ENCODE measurements at regions not wholly inside any gene's neighbourhood (a gene's known extent, or its start where the extent isn't known, plus 50 kb on each side); places are given as distances from the start of the nearest gene placed in this dataset.

DNA sequence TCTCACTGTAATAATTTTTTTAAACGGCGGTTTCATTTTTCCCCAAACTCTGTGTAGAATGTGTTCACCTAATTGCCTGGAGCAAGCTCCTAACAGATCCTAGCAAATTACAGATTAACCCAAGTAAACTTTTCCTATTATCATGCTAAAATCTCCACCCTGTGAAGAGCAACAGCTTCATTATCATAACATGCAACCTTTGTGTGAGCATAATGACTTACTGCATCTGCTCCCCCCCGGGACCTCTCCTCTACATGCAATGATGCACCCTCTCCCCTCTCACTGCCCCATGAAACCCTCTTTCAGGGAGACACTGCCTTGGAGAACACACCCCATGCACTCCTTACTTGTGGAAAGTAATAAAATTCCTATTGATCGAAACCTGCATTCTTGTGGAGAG, 717.0 kb upstream of the TMPRSS15 start:
- no peak overlapping the region for H3K4me3 ChIP-seq (replicated peaks in 1 of 3; ENCODE audit: insufficient read depth in 1 of 3, low read depth in 1 of 3, low read length in 3 of 3)
- dilution Hi-C loops (cut with MboI; ENCODE audit: extremely low pct_ligation_motif_present, low sequenced_read_pairs) (no loop called here), intact Hi-C loops (cut with micrococcal nuclease) (no loop called here)
- no peaks in the 10 kb centered on the region for H3K36me3 ChIP-seq (ENCODE audit: control insufficient read depth in 2 of 2, extremely low read depth in 1 of 2, insufficient read depth in 2 of 2, low read length in 2 of 2)
- ChIA-PET CTCF (interaction anchor here (0.6 to 0.7 kb wide), 2 partner anchors 38 to 45 kb away, joined by 3 read pairs; no protein-coding TSS in a partner anchor), POLR2A (no interaction called here)
- no peak for FAIRE-seq
- no peaks in the 10 kb centered on the region for H3K27me3 ChIP-seq (ENCODE audit: control insufficient read depth in 2 of 2, insufficient read depth in 2 of 2, low read length in 2 of 2)
- no peaks in the 10 kb centered on the region for H3K4me1 ChIP-seq (ENCODE audit: control insufficient read depth, extremely low read depth, insufficient read depth, low read length)
- no peak overlapping the region for H3K4me2 ChIP-seq (ENCODE audit: insufficient read depth, low read length)
- no peak for DNase-seq (ENCODE audit: low read depth, low spot score)
- no peak overlapping the region for H2AFZ ChIP-seq (ENCODE audit: low read depth, low read length)
- H3K27ac ChIP-seq (ENCODE audit: insufficient read depth, low read depth, low read length) = no peak overlapping the region
- H3K9ac ChIP-seq (replicated peaks; ENCODE audit: extremely low read depth, insufficient read depth, low read length) = no peak overlapping the region
- no peaks in the 10 kb centered on the region for H3K79me2 ChIP-seq (ENCODE audit: control insufficient read depth, insufficient read depth, low read length)
- TF ChIP-seq GATA2 (IDR thresholded peaks at IDR 0.05; ENCODE audit: insufficient read depth, insufficient read length, low read depth, low read length) (no peak), JUN (IDR thresholded peaks at IDR 0.05; ENCODE audit: borderline replicate concordance, insufficient read depth, insufficient read length, low read depth) (no peak), EZH2 (IDR thresholded peaks at IDR 0.05; ENCODE audit: borderline replicate concordance, low read depth, low read length, severe bottlenecking) (no peak), POLR2A (IDR thresholded peaks at IDR 0.05; ENCODE audit: low read depth, low read length) (no peak), POLR2AphosphoS5 (IDR thresholded peaks at IDR 0.05; ENCODE audit: insufficient read depth, low read depth, low read length) (no peak), MYC (IDR thresholded peaks at IDR 0.05; ENCODE audit: low read depth, low read length) (no peak), FOS (IDR thresholded peaks at IDR 0.05; ENCODE audit: borderline replicate concordance, insufficient read depth, low read length) (no peak)
- TF ChIP-seq, protein P1, sequence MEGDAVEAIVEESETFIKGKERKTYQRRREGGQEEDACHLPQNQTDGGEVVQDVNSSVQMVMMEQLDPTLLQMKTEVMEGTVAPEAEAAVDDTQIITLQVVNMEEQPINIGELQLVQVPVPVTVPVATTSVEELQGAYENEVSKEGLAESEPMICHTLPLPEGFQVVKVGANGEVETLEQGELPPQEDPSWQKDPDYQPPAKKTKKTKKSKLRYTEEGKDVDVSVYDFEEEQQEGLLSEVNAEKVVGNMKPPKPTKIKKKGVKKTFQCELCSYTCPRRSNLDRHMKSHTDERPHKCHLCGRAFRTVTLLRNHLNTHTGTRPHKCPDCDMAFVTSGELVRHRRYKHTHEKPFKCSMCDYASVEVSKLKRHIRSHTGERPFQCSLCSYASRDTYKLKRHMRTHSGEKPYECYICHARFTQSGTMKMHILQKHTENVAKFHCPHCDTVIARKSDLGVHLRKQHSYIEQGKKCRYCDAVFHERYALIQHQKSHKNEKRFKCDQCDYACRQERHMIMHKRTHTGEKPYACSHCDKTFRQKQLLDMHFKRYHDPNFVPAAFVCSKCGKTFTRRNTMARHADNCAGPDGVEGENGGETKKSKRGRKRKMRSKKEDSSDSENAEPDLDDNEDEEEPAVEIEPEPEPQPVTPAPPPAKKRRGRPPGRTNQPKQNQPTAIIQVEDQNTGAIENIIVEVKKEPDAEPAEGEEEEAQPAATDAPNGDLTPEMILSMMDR (IDR thresholded peaks at IDR 0.05; ENCODE audit: extremely low read depth in 1 of 2, insufficient read depth in 1 of 2, low read depth in 1 of 2, low read length in 2 of 2) = no peak
- TF ChIP-seq, protein P2, sequence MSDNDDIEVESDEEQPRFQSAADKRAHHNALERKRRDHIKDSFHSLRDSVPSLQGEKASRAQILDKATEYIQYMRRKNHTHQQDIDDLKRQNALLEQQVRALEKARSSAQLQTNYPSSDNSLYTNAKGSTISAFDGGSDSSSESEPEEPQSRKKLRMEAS (IDR thresholded peaks at IDR 0.05; ENCODE audit: insufficient read depth, insufficient read length) = no peak
- H3K9me1 ChIP-seq (replicated peaks; ENCODE audit: control insufficient read depth, extremely low read depth, insufficient read depth, low read length) = no peaks in the 10 kb centered on the region
- BruUV-seq (replicated peaks) = no TSS peak
- no peaks in the 10 kb centered on the region for H3K9me3 ChIP-seq (replicated peaks; ENCODE audit: control insufficient read depth, insufficient read depth, low read length)
- H4K20me1 ChIP-seq (replicated peaks; ENCODE audit: control insufficient read depth, extremely low read depth, insufficient read depth, low read length) = no peaks in the 10 kb centered on the region

Data from endothelial cell of umbilical vein (primary cell).